GM12865 (cell line): ENCODE measurements at regions not wholly inside any gene's neighbourhood (a gene's known extent, or its start where the extent isn't known, plus 50 kb on each side); places are given as distances from the start of the nearest gene placed in this dataset.
A peak's percentile ranks its signal among the peaks of the same experiment; 100 is the strongest.

Experiments used
- DNase-seq: peaks from one replicate; pipeline ENCODE4 v3.0.0; 2010; ENCODE audit warnings: low read depth
- H3K4me3 ChIP-seq: 2 replicates; pipeline ENCODE4 v1.5.1; 2011; ENCODE audit warnings: mild to moderate bottlenecking, low read depth, low read length, control low read depth
- CTCF ChIP-seq: IDR thresholded peaks from 2 replicates; pipeline ENCODE4 v1.5.1; 2011; ENCODE audit warnings: low read length, control low read depth, low read depth, inconsistent platforms; ENCODE audit not compliant: insufficient read depth; ENCODE audit errors: missing control alignments

- no peak for DNase-seq
- no peak overlapping the region for H3K4me3 ChIP-seq
- TF ChIP-seq CTCF = no peak
Measured at GRCh38 chr6:71420693-71421328, 132.2 kb downstream of the OGFRL1 start.

- H3K4me3 ChIP-seq = no peak overlapping the region
- TF ChIP-seq CTCF = no peak
Measured at GRCh38 chr6:71421611-71422010, 133.0 kb downstream of the OGFRL1 start.

GRCh38 chr6:71430018-71430417, 141.4 kb downstream of the OGFRL1 start:
- no peak for TF ChIP-seq CTCF
- H3K4me3 ChIP-seq = no peak overlapping the region
- no peak for DNase-seq

More at GRCh38 chr6:71421611-71422010, 133.0 kb downstream of the OGFRL1 start:
- no peak for DNase-seq

GRCh38 chr6:71433441-71433840, 144.8 kb downstream of the OGFRL1 start:
- H3K4me3 ChIP-seq = no peak overlapping the region
- no peak for TF ChIP-seq CTCF
- DNase-seq = no peak

GRCh38 chr6:71444222-71444621, 155.6 kb downstream of the OGFRL1 start:
- H3K4me3 ChIP-seq = no peak overlapping the region
- TF ChIP-seq CTCF = no peak

GRCh38 chr6:71446057-71446456, 157.4 kb downstream of the OGFRL1 start:
- H3K4me3 ChIP-seq = no peak overlapping the region
- DNase-seq = peak; percentile 59
- TF ChIP-seq CTCF = no peak

More at GRCh38 chr6:71444222-71444621, 155.6 kb downstream of the OGFRL1 start:
- DNase-seq = no peak

GRCh38 chr6:71446470-71446869, 157.9 kb downstream of the OGFRL1 start:
- TF ChIP-seq CTCF = no peak
- no peak overlapping the region for H3K4me3 ChIP-seq
- DNase-seq = peak; percentile 53
